AG04449 (cell line): ENCODE measurements at regions not wholly inside any gene's neighbourhood (a gene's known extent, or its start where the extent isn't known, plus 50 kb on each side); places are given as distances from the start of the nearest gene placed in this dataset.

ENCODE experiments used
- CTCF ChIA-PET: fragments of 350-600 bp; formaldehyde crosslinking; extraction: SDS; loops from one replicate; lab custom pipeline; 2021; ENCODE audit warnings: antibody characterized with exemption; lab: Yijun Ruan, JAX
- POLR2A ChIA-PET: fragments of 400-600, 350-600 bp; formaldehyde crosslinking; extraction: SDS; loops from one replicate; lab custom pipeline; 2020; ENCODE audit warnings: antibody characterized with exemption, inconsistent platforms; lab: Yijun Ruan, JAX
- DNase-seq: peaks from one replicate; pipeline ENCODE4 v3.0.0-alpha.2; 2010; ENCODE audit warnings: low read depth, low spot score
- H3K4me3 ChIP-seq: 2 replicates; pipeline ENCODE4 v1.5.1; 2011; ENCODE audit warnings: low read depth, mild to moderate bottlenecking, control low read depth, low read length
- CTCF ChIP-seq: IDR thresholded peaks from one replicate; pipeline ENCODE4 v1.5.1; 2011; ENCODE audit warnings: mild to moderate bottlenecking, moderate library complexity, low read length, control low read depth, inconsistent platforms; ENCODE audit not compliant: insufficient read depth; ENCODE audit errors: missing control alignments

- H3K4me3 ChIP-seq, result no peak overlapping the region
- no peak for TF ChIP-seq CTCF
- ChIA-PET POLR2A (no interaction called here), CTCF (no interaction called here)
- no peak for DNase-seq
Observed at GRCh38 chr5:118778941-118779340, 209.4 kb downstream of the DTWD2 start.

- POLR2A ChIA-PET, result no interaction called here
- no peak for DNase-seq
- TF ChIP-seq CTCF, result no peak
- CTCF ChIA-PET, result interaction anchor here (2.0 kb wide), 1 partner anchor 16 kb away, joined by 5 read pairs; no protein-coding TSS in a partner anchor
- H3K4me3 ChIP-seq, result no peak overlapping the region
Observed at GRCh38 chr5:118777189-118777736, 211.1 kb downstream of the DTWD2 start.

- H3K4me3 ChIP-seq, result no peak overlapping the region
- no peak for DNase-seq
- ChIA-PET POLR2A (no interaction called here), CTCF (interaction anchor here (2.0 kb wide), 1 partner anchor 16 kb away, joined by 5 read pairs; no protein-coding TSS in a partner anchor)
- no peak for TF ChIP-seq CTCF
Observed at GRCh38 chr5:118776755-118777154, 211.6 kb downstream of the DTWD2 start.

- DNase-seq, result no peak
- H3K4me3 ChIP-seq, result no peak overlapping the region
- POLR2A ChIA-PET, result no interaction called here
- CTCF ChIA-PET, result interaction anchor here (0.9 kb wide), 1 partner anchor 16 kb away, joined by 4 read pairs; no protein-coding TSS in a partner anchor
- TF ChIP-seq CTCF, result no peak
Observed at GRCh38 chr5:118775790-118776499, 212.4 kb downstream of the DTWD2 start.

- H3K4me3 ChIP-seq, result no peak overlapping the region
- TF ChIP-seq CTCF, result no peak
- ChIA-PET POLR2A (no interaction called here), CTCF (no interaction called here)
- DNase-seq, result no peak
Observed at GRCh38 chr5:118768607-118769175, 219.7 kb downstream of the DTWD2 start.

GRCh38 chr5:118762291-118762690 lies 226.1 kb downstream of the DTWD2 start:
- TF ChIP-seq CTCF, result no peak
- no peak overlapping the region for H3K4me3 ChIP-seq
- ChIA-PET POLR2A (no interaction called here), CTCF (no interaction called here)
- DNase-seq, result no peak
